HG03342 (cell line): ENCODE measurements at regions not wholly inside any gene's neighbourhood (a gene's known extent, or its start where the extent isn't known, plus 50 kb on each side); places are given as distances from the start of the nearest gene placed in this dataset.

ENCODE experiments used
- ATAC-seq: cut with Tn5 transposase; IDR thresholded peaks from one replicate; pipeline ENCODE4 v1.9.1; 2021; ENCODE audit warnings: mild to moderate bottlenecking, moderate library complexity; ENCODE audit not compliant: unreplicated experiment

DNA sequence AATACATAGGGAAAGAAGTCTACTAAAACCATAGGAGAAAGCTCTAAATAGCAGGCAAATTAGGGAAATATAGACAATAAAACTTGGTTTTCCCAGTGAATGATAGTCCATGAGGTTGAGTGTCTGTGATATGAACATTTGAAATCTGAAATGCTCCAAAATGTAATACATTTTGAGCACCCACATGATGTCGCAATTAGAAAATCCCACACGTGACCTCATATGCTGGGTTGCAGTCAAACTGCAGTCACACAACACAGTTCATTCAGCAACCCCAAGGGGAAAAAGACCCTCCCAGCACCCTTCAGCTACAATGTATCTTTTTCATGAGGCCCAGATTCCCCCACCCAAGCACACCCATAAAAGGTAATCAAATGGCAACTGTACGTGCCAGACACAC, 155.6 kb downstream of the BTC start:
- no peak for ATAC-seq

DNA sequence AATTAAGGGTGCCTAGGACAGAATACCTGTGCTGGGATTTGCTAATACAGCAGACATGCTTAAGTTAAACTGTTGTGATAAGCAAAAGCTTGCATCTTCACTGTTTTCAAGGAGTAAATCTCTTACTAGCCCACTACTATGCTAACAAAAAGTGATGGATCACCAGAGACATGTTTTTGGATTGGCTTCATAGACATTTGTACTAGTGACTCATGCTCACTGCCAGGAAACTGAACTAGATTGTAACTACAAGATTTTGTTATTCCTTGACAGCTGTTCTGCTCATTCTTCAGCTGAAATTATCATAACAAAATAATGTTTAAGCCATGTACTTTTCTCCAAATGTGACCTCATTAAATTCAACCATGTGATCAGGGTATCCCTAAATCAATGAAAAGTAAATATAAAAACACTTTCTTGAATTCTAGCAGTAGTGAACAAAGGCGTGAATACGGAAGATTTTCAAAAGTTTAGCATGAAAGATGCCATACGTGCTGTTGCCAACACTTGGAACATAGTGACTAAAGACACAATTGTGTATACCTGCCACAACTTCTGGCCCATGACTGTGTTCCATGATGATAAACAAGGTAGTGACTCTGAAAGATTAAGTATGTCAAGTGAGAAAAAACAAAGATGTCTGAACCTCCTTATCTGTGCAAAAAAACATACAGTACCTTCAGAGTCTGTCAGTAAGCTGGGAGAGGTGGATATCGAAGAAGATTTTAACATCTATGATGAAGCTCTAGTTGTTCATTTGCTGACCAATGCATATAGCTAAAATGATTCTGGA, 154.0 kb downstream of the BTC start:
- ATAC-seq = no peak

DNA sequence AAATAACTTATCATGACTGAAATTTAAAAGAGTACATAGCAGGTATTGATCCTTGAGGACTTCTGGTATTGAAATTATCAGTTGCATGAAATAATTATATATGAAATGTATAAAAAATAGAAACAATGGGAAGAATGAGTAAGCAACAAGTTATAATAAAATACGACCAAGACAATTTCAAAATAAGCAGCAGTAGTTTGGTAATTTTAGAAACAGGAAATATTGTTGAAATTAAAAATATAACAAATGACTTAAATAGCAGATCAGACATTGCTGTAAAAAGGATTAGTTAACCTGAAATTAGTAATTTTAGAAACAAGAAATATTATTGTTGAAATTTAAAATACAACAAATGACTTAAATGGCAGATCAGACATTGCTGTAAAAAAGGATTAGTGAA, 152.3 kb downstream of the BTC start:
- no peak for ATAC-seq

GRCh38 chr4:74649193-74649592, 145.1 kb downstream of the BTC start:
- ATAC-seq = no peak

GRCh38 chr4:74651198-74651597, 143.1 kb downstream of the BTC start:
- ATAC-seq = no peak

DNA sequence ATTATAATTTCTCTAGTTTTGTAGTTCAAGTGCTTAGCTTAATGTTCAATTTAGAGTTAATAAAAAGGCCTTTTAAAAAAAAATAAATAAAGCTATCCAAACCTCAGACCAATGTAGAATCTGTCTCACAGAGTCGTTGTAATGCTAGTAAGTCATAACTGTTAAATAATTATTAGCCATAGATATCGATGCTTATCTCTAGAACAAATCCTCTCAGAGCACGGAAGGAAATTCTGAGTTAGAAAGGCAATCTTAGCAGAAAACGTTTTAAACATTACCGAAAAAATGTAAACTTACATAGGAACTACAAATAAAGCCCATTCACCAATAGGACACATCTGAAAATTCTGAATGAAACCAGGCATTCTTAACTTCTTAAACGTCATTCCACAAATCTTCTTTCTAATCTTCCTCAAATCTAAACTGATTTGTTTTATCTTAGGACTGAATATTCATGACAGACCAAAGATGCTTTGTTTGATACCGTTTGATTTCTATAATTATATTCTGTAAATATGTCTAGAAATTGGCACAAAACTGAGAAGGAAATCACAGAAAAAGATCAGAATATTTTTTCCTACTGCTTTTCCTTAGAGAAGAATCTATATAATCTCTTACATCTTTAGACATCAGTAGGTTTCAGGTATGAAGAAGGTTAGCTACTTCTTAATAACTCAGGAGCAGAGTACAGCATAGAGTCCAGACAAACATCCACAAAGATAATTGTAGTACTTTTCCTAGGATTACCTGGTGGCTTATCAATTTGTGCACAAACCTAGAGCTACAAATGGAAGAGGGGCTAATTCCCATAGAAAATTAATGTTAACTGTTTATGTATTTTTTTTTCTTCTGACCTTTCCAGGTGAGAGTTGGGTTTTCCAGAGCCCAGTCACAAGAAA, 140.7 kb downstream of the BTC start:
- no peak for ATAC-seq

DNA sequence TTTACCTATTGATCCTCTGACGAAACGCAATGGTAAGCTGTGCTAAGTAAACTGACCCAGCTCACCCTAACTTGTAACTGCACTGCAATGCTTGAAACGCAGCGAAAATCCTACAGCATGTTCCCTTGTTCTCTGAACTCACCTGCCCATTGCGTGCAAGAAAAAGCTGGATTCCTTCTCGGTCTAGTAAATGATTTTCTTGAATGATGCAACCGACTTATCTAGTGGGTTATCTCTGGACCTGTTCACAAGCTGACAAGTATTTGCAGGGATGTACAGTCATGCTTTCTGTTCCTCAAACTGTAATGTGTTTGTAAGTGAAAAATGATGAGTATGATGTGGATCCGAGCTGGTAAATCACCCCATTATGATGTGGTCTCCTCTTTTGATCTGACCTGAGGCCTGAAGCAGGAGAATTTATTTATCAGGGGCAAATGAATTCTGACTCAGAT, 140.1 kb downstream of the BTC start:
- ATAC-seq = no peak

- ATAC-seq = no peak
Measured at GRCh38 chr4:74656596-74656995, 137.7 kb downstream of the BTC start.

DNA sequence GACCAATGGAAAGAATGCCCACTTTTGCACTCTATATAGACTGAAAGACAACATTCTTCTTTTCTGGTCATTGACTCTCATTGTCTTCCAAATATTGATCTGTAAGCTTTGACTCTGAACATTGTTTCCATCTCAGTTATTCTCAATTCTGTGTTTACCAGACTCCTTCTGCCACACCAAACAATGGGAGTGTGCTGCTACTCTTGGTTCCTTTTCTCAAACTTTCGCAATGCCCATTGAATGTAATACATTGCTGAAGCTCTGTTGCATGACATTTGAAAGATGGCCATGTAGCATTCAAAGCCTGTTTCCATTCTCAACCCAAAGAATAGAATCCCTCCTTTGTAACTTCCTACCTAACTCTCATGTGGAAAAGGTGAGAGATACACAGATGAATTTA, 136.2 kb downstream of the BTC start:
- ATAC-seq = no peak

- ATAC-seq = no peak
Measured at GRCh38 chr4:74659576-74660411, 134.5 kb downstream of the BTC start.

DNA sequence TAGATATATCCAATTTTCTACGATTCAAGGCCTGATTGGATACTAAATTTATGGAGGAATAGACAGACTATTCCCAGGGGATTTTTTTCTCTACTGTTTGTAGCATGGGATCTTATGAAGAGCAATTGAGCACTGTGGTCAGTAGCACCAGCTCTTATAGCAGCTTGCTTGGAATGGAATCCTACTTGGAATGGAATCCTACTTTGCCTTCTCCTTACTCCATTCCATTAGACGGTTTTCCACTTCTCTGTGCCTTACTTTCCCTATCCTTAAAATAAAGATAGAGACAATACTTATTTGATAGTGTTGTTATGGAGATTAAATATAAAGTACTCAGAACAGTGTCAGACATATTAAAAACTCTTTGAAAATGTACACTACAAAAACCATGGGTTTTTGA, 133.5 kb downstream of the BTC start:
- ATAC-seq = no peak

- ATAC-seq = no peak
Measured at GRCh38 chr4:74661427-74662201, 132.7 kb downstream of the BTC start.

DNA sequence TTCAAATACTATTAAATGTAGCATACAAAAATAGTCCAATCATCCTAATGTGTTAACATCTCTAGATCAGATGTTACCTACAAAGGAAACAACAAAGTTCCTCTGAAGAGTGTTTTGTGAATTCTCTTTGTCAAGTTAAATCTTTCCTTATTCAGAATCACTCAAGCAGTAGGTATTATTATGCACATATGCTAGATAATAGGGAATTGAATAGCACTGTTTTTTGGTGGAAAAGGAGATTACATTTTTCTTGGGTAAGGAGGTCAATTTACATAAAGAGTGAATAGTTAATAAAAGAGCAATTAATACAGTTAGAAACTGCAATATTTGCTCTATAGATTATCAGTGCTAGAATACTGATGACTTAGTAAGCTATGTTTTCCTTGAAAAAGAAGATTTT, 130.7 kb downstream of the BTC start:
- no peak for ATAC-seq

DNA sequence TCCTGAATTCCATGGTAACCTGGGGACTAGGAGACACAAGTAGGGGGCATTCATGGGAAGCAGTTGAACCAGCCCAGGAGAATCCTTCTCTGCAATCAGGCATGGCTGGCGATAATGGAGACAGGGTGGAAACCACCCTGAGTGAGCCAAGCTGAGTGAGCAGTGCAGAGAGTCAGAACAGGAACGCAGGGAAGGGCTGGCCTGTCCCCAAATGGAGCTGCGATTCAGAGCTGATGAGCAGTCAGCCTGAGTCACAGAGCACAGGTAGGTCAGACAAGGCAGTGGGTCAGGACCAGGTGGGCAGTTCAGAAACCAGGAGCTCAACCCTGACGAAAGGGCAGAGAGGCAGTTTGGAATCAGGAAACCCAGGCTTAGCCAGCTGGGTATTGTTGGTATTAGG, 129.0 kb downstream of the BTC start:
- ATAC-seq = no peak

GRCh38 chr4:74665876-74666275, 128.4 kb downstream of the BTC start:
- no peak for ATAC-seq

DNA sequence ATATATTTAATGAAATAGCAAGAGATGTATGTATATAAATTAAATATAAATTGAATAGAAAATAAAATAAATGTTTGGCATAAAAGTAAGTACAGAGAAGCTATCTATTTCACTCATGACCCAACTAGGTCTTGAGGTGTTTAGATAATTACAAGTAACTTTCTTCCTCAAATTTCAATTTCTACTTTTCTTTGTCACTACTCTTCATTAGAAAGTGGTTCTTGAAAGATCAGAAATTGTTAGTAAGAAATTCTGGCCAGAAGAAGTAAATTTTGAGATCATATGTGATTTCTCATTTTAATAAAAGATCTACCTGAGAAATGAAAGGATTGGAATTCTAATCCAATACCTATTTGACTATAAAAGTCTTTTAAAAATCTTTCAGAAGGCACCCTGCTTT, 126.9 kb downstream of the BTC start:
- no peak for ATAC-seq

GRCh38 chr4:74667944-74668343, 126.4 kb downstream of the BTC start:
- no peak for ATAC-seq

GRCh38 chr4:74669702-74670101, 124.6 kb downstream of the BTC start:
- no peak for ATAC-seq

DNA sequence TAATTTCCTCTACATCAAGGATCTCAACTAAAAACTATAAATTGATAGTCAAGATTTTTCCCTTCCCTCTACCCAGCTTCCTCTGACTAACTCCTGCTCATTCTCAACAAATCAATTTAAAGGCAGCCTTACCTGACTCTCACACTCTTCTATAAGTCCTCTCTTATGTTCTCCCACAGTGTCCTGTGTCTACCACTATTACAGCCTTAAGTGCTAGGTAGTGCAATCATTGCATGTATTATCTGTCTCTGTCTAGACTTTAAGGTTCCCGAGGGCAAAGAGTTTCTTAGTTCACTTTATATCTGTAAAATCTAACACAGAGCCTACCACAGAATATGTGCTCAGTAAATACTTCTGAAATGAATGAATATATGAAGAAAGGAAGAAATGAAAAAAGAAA, 123.7 kb downstream of the BTC start:
- ATAC-seq = no peak

DNA sequence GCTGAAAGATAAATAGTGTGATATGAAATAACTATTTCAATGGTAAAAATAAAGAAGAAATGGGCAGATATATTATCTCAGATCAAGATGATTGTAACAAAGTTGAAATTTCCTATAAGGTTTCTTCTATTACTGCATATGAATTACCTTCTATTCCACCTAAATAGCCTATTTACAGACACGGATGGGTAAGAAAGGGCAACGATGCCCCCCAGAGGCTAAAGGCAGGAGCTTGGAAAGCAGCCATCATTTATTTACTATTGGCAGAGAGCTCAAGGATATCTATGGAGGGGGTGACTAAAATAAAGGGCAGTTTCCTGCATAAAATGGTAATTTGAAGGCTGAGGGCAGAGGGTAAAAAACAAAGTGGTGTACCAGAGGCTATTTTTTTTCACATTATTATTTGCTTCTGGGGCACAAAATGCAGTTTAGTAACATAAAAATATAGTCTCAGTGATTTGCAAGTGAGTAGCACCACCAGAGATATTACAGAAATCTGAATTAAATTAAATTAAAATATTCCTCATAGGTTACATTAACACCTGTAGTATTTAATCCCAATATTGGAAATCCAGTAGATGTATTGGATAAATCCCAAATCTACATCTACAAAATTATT, 123.1 kb downstream of the BTC start:
- ATAC-seq = no peak
